GM12878 (cell line): ENCODE measurements at regions not wholly inside any gene's neighbourhood (a gene's known extent, or its start where the extent isn't known, plus 50 kb on each side); places are given as distances from the start of the nearest gene placed in this dataset.

Experiments used
- ATAC-seq: fragments of 200-7000 bp; cut with Tn5 transposase; 3 replicates; pipeline ENCODE4 v1.9.1; 2020; ENCODE audit warnings: mild to moderate bottlenecking, moderate library complexity
- BruUV-seq: library from RNA; stranded (reverse); fragments of 400-500 nt; replicated peaks from 2 replicates; lab custom pipeline; 2021; lab: Mats Ljungman, UMichigan
- CTCF ChIA-PET: fragments of 300-600 bp; sonication (Branson Sonifier 250); formaldehyde crosslinking; extraction: SDS; loops from one replicate; lab custom pipeline; 2021; ENCODE audit warnings: inconsistent platforms; lab: Yijun Ruan, JAX
- POLR2A ChIA-PET: fragments of 350-600 bp; formaldehyde crosslinking; extraction: SDS; loops from one replicate; lab custom pipeline; 2021; ENCODE audit warnings: inconsistent platforms; lab: Charles Lee
- RAD21 ChIA-PET: fragments of 300-600 bp; sonication (Branson Sonifier 250); formaldehyde crosslinking; loops from one replicate; lab custom pipeline; 2023; ENCODE audit warnings: antibody characterized with exemption; ENCODE audit not compliant: unreplicated experiment; lab: Charles Lee
- SMC1A ChIA-PET: fragments of 300-600 bp; sonication (Branson Sonifier 250); formaldehyde crosslinking; loops from one replicate; lab custom pipeline; 2023; ENCODE audit not compliant: unreplicated experiment, uncharacterized antibody; lab: Charles Lee
- DNase-seq: peaks from one replicate; pipeline ENCODE4 v3.0.0-alpha.2; 2011; ENCODE audit warnings: low read depth, low spot score
- FAIRE-seq: peaks from 3 replicates; lab custom pipeline; 2011; peaks lifted over from hg19 to GRCh38; lab: Jason Lieb, UNC
- H2AFZ ChIP-seq: 2 replicates; pipeline ENCODE4 v1.6.0; 2011; ENCODE audit warnings: low read depth, low read length, control low read depth; ENCODE audit not compliant: control insufficient read depth
- H3K27ac ChIP-seq: 2 replicates; pipeline ENCODE4 v1.5.1; 2011; ENCODE audit warnings: control low read depth; ENCODE audit not compliant: control insufficient read depth, insufficient read depth
- H3K27me3 ChIP-seq, 2 experiments: replicated peaks in 1 of 2; 2 replicates each; pipeline versions ENCODE4 v1.6.0 to v1.6.1; 2011; ENCODE audit warnings: low read length in 1 of 2; ENCODE audit not compliant: control insufficient read depth in 2 of 2, insufficient read depth in 2 of 2
- H3K36me3 ChIP-seq, 2 experiments: 2 replicates each; pipeline ENCODE4 v1.5.1; 2011; ENCODE audit warnings: low read length in 1 of 2; ENCODE audit not compliant: control insufficient read depth in 2 of 2, insufficient read depth in 2 of 2
- H3K4me1 ChIP-seq: 2 replicates; pipeline ENCODE4 v1.6.1; 2011; ENCODE audit warnings: mild to moderate bottlenecking, low read length, moderate library complexity, mixed read lengths; ENCODE audit not compliant: control insufficient read depth, insufficient read depth
- H3K4me2 ChIP-seq: 2 replicates; pipeline ENCODE4 v1.6.0; 2011; ENCODE audit warnings: control low read depth; ENCODE audit not compliant: control insufficient read depth, insufficient read depth
- H3K4me3 ChIP-seq: fragments of 200-600 bp; sonication (generic); 2 replicates; pipeline ENCODE4 v1.5.1; 2016
- H3K79me2 ChIP-seq: 2 replicates; pipeline ENCODE4 v1.6.0; 2011; ENCODE audit warnings: low read length; ENCODE audit not compliant: control insufficient read depth, insufficient read depth
- H3K9ac ChIP-seq: 2 replicates; pipeline ENCODE4 v1.8.0; 2011; ENCODE audit warnings: low read length, control low read depth, mixed read lengths; ENCODE audit not compliant: control insufficient read depth, insufficient read depth
- H3K9me3 ChIP-seq: replicated peaks from 3 replicates; pipeline ENCODE4 v1.5.1; 2011; ENCODE audit warnings: mild to moderate bottlenecking, low read length; ENCODE audit not compliant: control insufficient read depth, insufficient read depth
- H4K20me1 ChIP-seq: 2 replicates; pipeline ENCODE4 v1.6.0; 2011; ENCODE audit not compliant: control insufficient read depth, insufficient read depth
- CBX3 ChIP-seq: fragments of 200-600 bp; sonication (generic); IDR thresholded peaks from 2 replicates; pipeline ENCODE4 v1.6.1; 2016; ENCODE audit warnings: low read depth, borderline replicate concordance
- LARP7 ChIP-seq: fragments of 450-650 bp; IDR thresholded peaks from 2 replicates; pipeline ENCODE4 v1.6.1; 2017; ENCODE audit warnings: mild to moderate bottlenecking
- NFIC ChIP-seq: IDR thresholded peaks from 2 replicates; pipeline ENCODE4 v1.6.1; 2012; ENCODE audit warnings: low read depth, mild to moderate bottlenecking, inconsistent platforms, low read length, moderate library complexity
- NFXL1 ChIP-seq: fragments of 450-650 bp; IDR thresholded peaks from 2 replicates; pipeline ENCODE4 v1.6.1; 2017; ENCODE audit warnings: antibody characterized with exemption, mild to moderate bottlenecking, borderline replicate concordance
- RBBP5 ChIP-seq: fragments of 200-600 bp; sonication (generic); conservative IDR thresholded peaks from 2 replicates; pipeline ENCODE4 v1.6.1; 2016
- SREBF2 ChIP-seq: IDR thresholded peaks from 2 replicates; pipeline ENCODE4 v1.6.1; 2012; ENCODE audit warnings: mild to moderate bottlenecking, low read length
- SRF ChIP-seq, 2 experiments: IDR thresholded peaks; 2 replicates each; pipeline ENCODE4 v1.6.1; 2011; ENCODE audit warnings: low read depth in 2 of 2, low read length in 2 of 2, mild to moderate bottlenecking in 1 of 2, moderate library complexity in 1 of 2
- TAF1 ChIP-seq: IDR thresholded peaks from 2 replicates; pipeline ENCODE4 v1.6.1; 2011; ENCODE audit warnings: mild to moderate bottlenecking, low read depth, low read length, borderline replicate concordance
- ZNF274 ChIP-seq: IDR thresholded peaks from one replicate; pipeline ENCODE4 v1.8.0; 2011; ENCODE audit not compliant: insufficient read length, insufficient read depth
- WGBS: methylation state at CpG from one replicate; pipeline ENCODE4 v1.1.6; 2016; ENCODE audit warnings: low lambda C conversion rate; ENCODE audit not compliant: insufficient replicate concordance, insufficient coverage; ENCODE audit errors: missing lambda C conversion rate; 5-methylcytosine and 5-hydroxymethylcytosine counted together
- in situ Hi-C: fragments of 300-500 bp; cut with MboI; formaldehyde crosslinking; loops from 9 replicates; pipeline ENCODE4 v1.14.3; 2018; ENCODE audit warnings: mixed read lengths
- intact Hi-C: fragments of 100-400 bp; cut with micrococcal nuclease; formaldehyde crosslinking; loops from one replicate; pipeline ENCODE4 v1.14.2; 2022; ENCODE audit not compliant: unreplicated experiment
- TF ChIP-seq, protein P1 (sequence below): fragments of 450-650 bp; IDR thresholded peaks from 2 replicates; pipeline ENCODE4 v1.6.1; 2016; ENCODE audit warnings: mild to moderate bottlenecking
- TF ChIP-seq, protein P2 (sequence below): fragments of 450-650 bp; conservative IDR thresholded peaks from 2 replicates; pipeline ENCODE4 v1.6.1; 2017; ENCODE audit warnings: mild to moderate bottlenecking, moderate library complexity
- TF ChIP-seq, protein P3 (sequence below), 3 experiments: IDR thresholded peaks in 2 of 3; conservative IDR thresholded peaks in 1 of 3; 2 replicates each; pipeline ENCODE4 v1.5.1; 2011; ENCODE audit warnings: low read depth in 3 of 3, low read length in 3 of 3, mild to moderate bottlenecking in 3 of 3, control low read depth in 2 of 3, moderate library complexity in 2 of 3, inconsistent platforms in 1 of 3, mixed read lengths in 1 of 3; ENCODE audit not compliant: control insufficient read depth in 2 of 3, insufficient read depth in 1 of 3; ENCODE audit errors: extremely low read depth in 1 of 3
- TF ChIP-seq, protein P4 (sequence below): fragments of 450-650 bp; IDR thresholded peaks from 2 replicates; pipeline ENCODE4 v1.6.1; 2017; ENCODE audit warnings: low read depth, mild to moderate bottlenecking, moderate library complexity

DNA sequence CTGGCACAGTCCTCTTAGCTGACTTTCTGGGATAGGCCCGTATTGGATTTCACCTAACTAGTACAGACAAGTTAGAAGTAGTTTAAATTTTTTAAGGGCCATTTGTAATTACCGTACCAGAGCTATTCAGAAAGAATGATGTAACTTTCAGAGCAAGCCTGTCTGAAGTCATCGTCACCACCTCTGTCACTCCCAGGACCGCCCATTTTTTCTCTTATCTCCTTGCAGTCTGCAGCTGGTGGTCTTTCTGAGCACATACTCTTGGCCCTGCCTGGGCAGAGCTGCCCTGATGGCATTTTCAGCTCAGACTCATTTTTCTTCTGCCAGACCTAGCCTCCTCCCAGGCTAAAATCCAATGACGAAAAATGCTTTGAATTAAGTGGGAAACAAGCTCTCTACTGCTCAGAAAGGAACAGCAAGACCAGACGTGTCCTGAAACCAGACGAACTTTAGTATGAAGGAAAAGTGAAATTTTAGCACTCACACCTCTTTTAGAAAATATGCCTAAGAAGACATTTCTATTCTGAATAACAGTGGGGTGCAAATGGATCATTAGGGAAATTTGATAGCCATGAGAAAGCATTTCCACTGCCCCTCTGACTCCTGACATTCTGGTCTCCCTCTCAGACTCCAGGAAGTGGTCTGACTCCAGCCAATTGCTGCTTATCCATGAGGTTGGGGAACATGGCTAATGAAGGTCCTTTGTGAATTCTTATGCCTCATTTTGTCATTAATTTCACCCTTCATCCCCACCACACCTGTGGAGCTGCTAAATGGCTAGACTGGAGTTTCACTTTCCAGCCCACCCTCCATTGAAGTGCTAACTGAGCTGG is 162.4 kb upstream of the GYPA start (continued):
- TF ChIP-seq SRF (IDR thresholded peaks at IDR 0.05; ENCODE audit: low read depth in 2 of 2, low read length in 2 of 2): no peak

DNA sequence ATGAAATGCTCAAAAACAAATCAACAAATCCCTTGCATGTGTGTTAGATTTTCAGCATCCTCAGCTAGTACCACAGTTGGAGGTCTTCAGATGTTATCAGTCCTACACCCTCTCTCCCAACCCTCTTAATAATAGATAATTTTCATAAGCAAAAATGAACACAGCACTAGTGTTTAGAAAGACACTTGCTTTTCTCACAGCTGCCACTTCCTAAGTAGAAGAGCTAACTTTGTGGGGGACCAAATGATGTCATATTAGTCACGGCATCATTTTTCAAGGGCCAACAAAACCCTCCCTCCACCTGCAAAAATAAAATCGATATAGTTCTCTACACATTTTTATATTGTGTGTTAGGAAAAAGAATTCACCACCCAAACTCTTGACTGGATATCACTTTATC is 163.5 kb upstream of the GYPA start:
- no peaks in the 10 kb centered on the region for H3K4me1 ChIP-seq
- H3K36me3 ChIP-seq: no peaks in the 10 kb centered on the region
- ChIA-PET POLR2A (no interaction called here), CTCF (no interaction called here), SMC1A (interaction anchor here (1.2 kb wide), 1 partner anchor 9 kb away, joined by 5 read pairs; no protein-coding TSS in a partner anchor), RAD21 (no interaction called here)
- BruUV-seq: no TSS peak
- H3K4me2 ChIP-seq: no peak overlapping the region
- H3K9me3 ChIP-seq: no peaks in the 10 kb centered on the region
- 0% methylated on average over 2 of the region's 2 CpGs for WGBS
- no peaks in the 10 kb centered on the region for H3K27me3 ChIP-seq
- DNase-seq (no peak), FAIRE-seq (no peak), ATAC-seq (no peak)
- H4K20me1 ChIP-seq: no peaks in the 10 kb centered on the region
- in situ Hi-C loops (no loop called here), intact Hi-C loops (no loop called here)
- H3K9ac ChIP-seq: no peak overlapping the region
- H3K4me3 ChIP-seq: no peak overlapping the region
- H3K79me2 ChIP-seq: no peaks in the 10 kb centered on the region
- no peak overlapping the region for H3K27ac ChIP-seq
- H2AFZ ChIP-seq: no peak overlapping the region
- TF ChIP-seq TAF1: no peak
- no peak for TF ChIP-seq RBBP5
- no peak for TF ChIP-seq NFXL1
- no peak for TF ChIP-seq SREBF2
- TF ChIP-seq, protein P1, sequence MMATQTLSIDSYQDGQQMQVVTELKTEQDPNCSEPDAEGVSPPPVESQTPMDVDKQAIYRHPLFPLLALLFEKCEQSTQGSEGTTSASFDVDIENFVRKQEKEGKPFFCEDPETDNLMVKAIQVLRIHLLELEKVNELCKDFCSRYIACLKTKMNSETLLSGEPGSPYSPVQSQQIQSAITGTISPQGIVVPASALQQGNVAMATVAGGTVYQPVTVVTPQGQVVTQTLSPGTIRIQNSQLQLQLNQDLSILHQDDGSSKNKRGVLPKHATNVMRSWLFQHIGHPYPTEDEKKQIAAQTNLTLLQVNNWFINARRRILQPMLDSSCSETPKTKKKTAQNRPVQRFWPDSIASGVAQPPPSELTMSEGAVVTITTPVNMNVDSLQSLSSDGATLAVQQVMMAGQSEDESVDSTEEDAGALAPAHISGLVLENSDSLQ: no peak
- no peak for TF ChIP-seq ZNF274
- no peak for TF ChIP-seq CBX3
- TF ChIP-seq LARP7: no peak
- TF ChIP-seq, protein P2, sequence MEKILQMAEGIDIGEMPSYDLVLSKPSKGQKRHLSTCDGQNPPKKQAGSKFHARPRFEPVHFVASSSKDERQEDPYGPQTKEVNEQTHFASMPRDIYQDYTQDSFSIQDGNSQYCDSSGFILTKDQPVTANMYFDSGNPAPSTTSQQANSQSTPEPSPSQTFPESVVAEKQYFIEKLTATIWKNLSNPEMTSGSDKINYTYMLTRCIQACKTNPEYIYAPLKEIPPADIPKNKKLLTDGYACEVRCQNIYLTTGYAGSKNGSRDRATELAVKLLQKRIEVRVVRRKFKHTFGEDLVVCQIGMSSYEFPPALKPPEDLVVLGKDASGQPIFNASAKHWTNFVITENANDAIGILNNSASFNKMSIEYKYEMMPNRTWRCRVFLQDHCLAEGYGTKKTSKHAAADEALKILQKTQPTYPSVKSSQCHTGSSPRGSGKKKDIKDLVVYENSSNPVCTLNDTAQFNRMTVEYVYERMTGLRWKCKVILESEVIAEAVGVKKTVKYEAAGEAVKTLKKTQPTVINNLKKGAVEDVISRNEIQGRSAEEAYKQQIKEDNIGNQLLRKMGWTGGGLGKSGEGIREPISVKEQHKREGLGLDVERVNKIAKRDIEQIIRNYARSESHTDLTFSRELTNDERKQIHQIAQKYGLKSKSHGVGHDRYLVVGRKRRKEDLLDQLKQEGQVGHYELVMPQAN: no peak
- TF ChIP-seq, protein P3, sequence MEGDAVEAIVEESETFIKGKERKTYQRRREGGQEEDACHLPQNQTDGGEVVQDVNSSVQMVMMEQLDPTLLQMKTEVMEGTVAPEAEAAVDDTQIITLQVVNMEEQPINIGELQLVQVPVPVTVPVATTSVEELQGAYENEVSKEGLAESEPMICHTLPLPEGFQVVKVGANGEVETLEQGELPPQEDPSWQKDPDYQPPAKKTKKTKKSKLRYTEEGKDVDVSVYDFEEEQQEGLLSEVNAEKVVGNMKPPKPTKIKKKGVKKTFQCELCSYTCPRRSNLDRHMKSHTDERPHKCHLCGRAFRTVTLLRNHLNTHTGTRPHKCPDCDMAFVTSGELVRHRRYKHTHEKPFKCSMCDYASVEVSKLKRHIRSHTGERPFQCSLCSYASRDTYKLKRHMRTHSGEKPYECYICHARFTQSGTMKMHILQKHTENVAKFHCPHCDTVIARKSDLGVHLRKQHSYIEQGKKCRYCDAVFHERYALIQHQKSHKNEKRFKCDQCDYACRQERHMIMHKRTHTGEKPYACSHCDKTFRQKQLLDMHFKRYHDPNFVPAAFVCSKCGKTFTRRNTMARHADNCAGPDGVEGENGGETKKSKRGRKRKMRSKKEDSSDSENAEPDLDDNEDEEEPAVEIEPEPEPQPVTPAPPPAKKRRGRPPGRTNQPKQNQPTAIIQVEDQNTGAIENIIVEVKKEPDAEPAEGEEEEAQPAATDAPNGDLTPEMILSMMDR (IDR thresholded peaks at IDR 0.05 in 2 of 3, conservative IDR thresholded peaks at IDR 0.05 in 1 of 3; ENCODE audit: control insufficient read depth in 2 of 3, extremely low read depth in 1 of 3, insufficient read depth in 1 of 3, low read depth in 3 of 3, low read length in 3 of 3): no peak
- no peak for TF ChIP-seq NFIC
- TF ChIP-seq, protein P4, sequence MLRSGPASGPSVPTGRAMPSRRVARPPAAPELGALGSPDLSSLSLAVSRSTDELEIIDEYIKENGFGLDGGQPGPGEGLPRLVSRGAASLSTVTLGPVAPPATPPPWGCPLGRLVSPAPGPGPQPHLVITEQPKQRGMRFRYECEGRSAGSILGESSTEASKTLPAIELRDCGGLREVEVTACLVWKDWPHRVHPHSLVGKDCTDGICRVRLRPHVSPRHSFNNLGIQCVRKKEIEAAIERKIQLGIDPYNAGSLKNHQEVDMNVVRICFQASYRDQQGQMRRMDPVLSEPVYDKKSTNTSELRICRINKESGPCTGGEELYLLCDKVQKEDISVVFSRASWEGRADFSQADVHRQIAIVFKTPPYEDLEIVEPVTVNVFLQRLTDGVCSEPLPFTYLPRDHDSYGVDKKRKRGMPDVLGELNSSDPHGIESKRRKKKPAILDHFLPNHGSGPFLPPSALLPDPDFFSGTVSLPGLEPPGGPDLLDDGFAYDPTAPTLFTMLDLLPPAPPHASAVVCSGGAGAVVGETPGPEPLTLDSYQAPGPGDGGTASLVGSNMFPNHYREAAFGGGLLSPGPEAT: no peak
